T-cell (primary cell): ENCODE measurements at regions not wholly inside any gene's neighbourhood (a gene's known extent, or its start where the extent isn't known, plus 50 kb on each side); places are given as distances from the start of the nearest gene placed in this dataset.

Source experiments
- ATAC-seq, 4 experiments: fragments of 200-7000 bp in 3 of 4; fragments of 150-1000 bp in 1 of 4; cut with Tn5 transposase; replicated peaks in 1 of 4; 1 replicate in 3 of 4; 2 replicates in 1 of 4; pipeline ENCODE4 v1.10.0; 2021; ENCODE audit warnings: moderate library complexity in 3 of 4, mild to moderate bottlenecking in 2 of 4, moderate number of reproducible peaks in 1 of 4
- CTCF ChIA-PET, 2 donors: fragments of 300-600 bp; sonication (Branson Sonifier 250); formaldehyde crosslinking; loops; one replicate each; lab custom pipeline; 2022; ENCODE audit warnings: antibody characterized with exemption in 2 of 2; lab: Charles Lee
- POLR2A ChIA-PET, 2 donors: fragments of 300-600 bp; sonication (Branson Sonifier 250); formaldehyde crosslinking; loops; one replicate each; lab custom pipeline; 2022; ENCODE audit warnings: antibody characterized with exemption in 2 of 2; lab: Charles Lee
- DNase-seq, 35 experiments: peaks; one replicate each; pipeline versions ENCODE4 v3.0.0 to v3.0.0-alpha.2; 2013 to 2023
- H3K27ac ChIP-seq: one replicate; pipeline ENCODE4 v1.5.1; 2013; ENCODE audit warnings: low read length
- H3K27me3 ChIP-seq, 2 experiments: replicated peaks in 1 of 2; 1 replicate in 1 of 2; 2 replicates in 1 of 2; pipeline versions ENCODE4 v1.6.1 to v1.7.0; 2013; ENCODE audit warnings: low read length in 1 of 2, mixed read lengths in 1 of 2; ENCODE audit not compliant: control insufficient read depth in 2 of 2, insufficient read depth in 2 of 2; ENCODE audit errors: extremely low read depth in 1 of 2
- H3K36me3 ChIP-seq, 2 donors: 1 replicate in 1 of 2; 2 replicates in 1 of 2; pipeline versions ENCODE4 v1.6.1 to v1.7.0; 2013; ENCODE audit warnings: low read length in 1 of 2; ENCODE audit not compliant: control insufficient read depth in 2 of 2, insufficient read depth in 1 of 2; ENCODE audit errors: extremely low read depth in 1 of 2
- H3K4me1 ChIP-seq, 2 experiments: 1 replicate in 1 of 2; 2 replicates in 1 of 2; pipeline versions ENCODE4 v1.6.1 to v1.7.0; 2013; ENCODE audit warnings: low read length in 2 of 2, mixed read lengths in 1 of 2; ENCODE audit not compliant: insufficient read depth in 2 of 2, control insufficient read depth in 1 of 2; ENCODE audit errors: extremely low read depth in 1 of 2
- H3K4me3 ChIP-seq, 2 donors: 1 replicate in 1 of 2; 2 replicates in 1 of 2; pipeline versions ENCODE4 v1.5.1 to v1.7.0; 2013; ENCODE audit warnings: mild to moderate bottlenecking in 2 of 2, low read length in 1 of 2, moderate library complexity in 1 of 2; ENCODE audit not compliant: control insufficient read depth in 1 of 2; ENCODE audit errors: extremely low read depth in 1 of 2
- H3K9me3 ChIP-seq: 2 replicates; pipeline ENCODE4 v1.7.0; 2013
- H3K27ac Mint-ChIP-seq, 2 donors: one replicate each; pipeline ENCODE4 v1.8.0; 2020 to 2021; ENCODE audit warnings: mild to moderate bottlenecking in 2 of 2, mixed read lengths in 2 of 2
- H3K27me3 Mint-ChIP-seq, 2 donors: one replicate each; pipeline ENCODE4 v1.8.0; 2021 to 2022; ENCODE audit warnings: mixed read lengths in 2 of 2
- H3K36me3 Mint-ChIP-seq: one replicate; pipeline ENCODE4 v1.8.0; 2021; ENCODE audit warnings: mixed read lengths
- H3K4me1 Mint-ChIP-seq, 3 donors: one replicate each; pipeline ENCODE4 v1.8.0; 2020 to 2022; ENCODE audit warnings: mixed read lengths in 3 of 3, mild to moderate bottlenecking in 1 of 3
- H3K4me3 Mint-ChIP-seq, 3 donors: one replicate each; pipeline ENCODE4 v1.8.0; 2020 to 2022; ENCODE audit warnings: mild to moderate bottlenecking in 3 of 3, mixed read lengths in 3 of 3, moderate library complexity in 3 of 3
- H3K9me3 Mint-ChIP-seq, 3 donors: one replicate each; pipeline ENCODE4 v1.8.0; 2020 to 2022; ENCODE audit warnings: mixed read lengths in 3 of 3
- WGBS: methylation state at CpG from one replicate; pipeline ENCODE4 v1.1.5; 2013; ENCODE audit warnings: missing lambda C conversion rate; ENCODE audit not compliant: insufficient coverage; 5-methylcytosine and 5-hydroxymethylcytosine counted together

GRCh38 chr16:73387979-73388378 lies 340.1 kb upstream of the ZFHX3 start:
- no peak for ATAC-seq
- H3K9me3 ChIP-seq = no peaks in the 10 kb centered on the region
- peaks cover 0 to 4% (median 0%) of the 10 kb centered on the region in 3 donors for H3K9me3 Mint-ChIP-seq
- no peak for DNase-seq
- no peak overlapping the region for H3K4me3 ChIP-seq
- ChIA-PET CTCF (no interaction called here), POLR2A (no interaction called here)
- no peak overlapping the region for H3K27ac ChIP-seq
- H3K4me1 Mint-ChIP-seq = no peaks in the 10 kb centered on the region
- H3K36me3 Mint-ChIP-seq = no peaks in the 10 kb centered on the region
- no peaks in the 10 kb centered on the region for H3K4me1 ChIP-seq
- no peak overlapping the region for H3K4me3 Mint-ChIP-seq
- H3K27ac Mint-ChIP-seq = no peak overlapping the region
- H3K36me3 ChIP-seq = no peaks in the 10 kb centered on the region
- H3K27me3 ChIP-seq = no peaks in the 10 kb centered on the region
- H3K27me3 Mint-ChIP-seq = no peaks in the 10 kb centered on the region
- WGBS = 96% methylated on average over 3 of the region's 3 CpGs

- no peak overlapping the region for H3K4me3 ChIP-seq
- POLR2A ChIA-PET = no interaction called here
Observed at GRCh38 chr16:73385696-73386095, 337.8 kb upstream of the ZFHX3 start.

GRCh38 chr16:73384506-73385089 lies 336.7 kb upstream of the ZFHX3 start:
- DNase-seq (no peak), ATAC-seq (no peak)
- H3K4me1 ChIP-seq = no peaks in the 10 kb centered on the region
- WGBS = 79% methylated on average over 3 of the region's 5 CpGs
- Mint-ChIP-seq H3K36me3 (no peaks in the 10 kb centered on the region), H3K27me3 (no peaks in the 10 kb centered on the region), H3K4me1 (no peaks in the 10 kb centered on the region), H3K9me3 (peaks cover 0 to 4% (median 0%) of the 10 kb centered on the region in 3 donors), H3K4me3 (no peak overlapping the region), H3K27ac (no peak overlapping the region)
- CTCF ChIA-PET = no interaction called here
- POLR2A ChIA-PET = no interaction called here
- no peaks in the 10 kb centered on the region for H3K36me3 ChIP-seq
- H3K27ac ChIP-seq = no peak overlapping the region
- H3K27me3 ChIP-seq = no peaks in the 10 kb centered on the region
- no peak overlapping the region for H3K4me3 ChIP-seq
- no peaks in the 10 kb centered on the region for H3K9me3 ChIP-seq

More at GRCh38 chr16:73385696-73386095, 337.8 kb upstream of the ZFHX3 start:
- Mint-ChIP-seq H3K27me3 (no peaks in the 10 kb centered on the region), H3K27ac (no peak overlapping the region), H3K4me1 (no peaks in the 10 kb centered on the region), H3K9me3 (peaks cover 0 to 4% (median 0%) of the 10 kb centered on the region in 3 donors), H3K36me3 (no peaks in the 10 kb centered on the region), H3K4me3 (no peak overlapping the region)
- H3K4me1 ChIP-seq = no peaks in the 10 kb centered on the region
- no peaks in the 10 kb centered on the region for H3K9me3 ChIP-seq
- no peaks in the 10 kb centered on the region for H3K36me3 ChIP-seq
- CTCF ChIA-PET = no interaction called here
- ATAC-seq (no peak), DNase-seq (no peak)
- no peak overlapping the region for H3K27ac ChIP-seq
- WGBS = 72% methylated on average over 4 of the region's 5 CpGs
- H3K27me3 ChIP-seq = no peaks in the 10 kb centered on the region

- Histone ChIP-seq H3K9me3 (no peaks in the 10 kb centered on the region), H3K4me1 (no peaks in the 10 kb centered on the region), H3K27me3 (no peaks in the 10 kb centered on the region), H3K36me3 (no peaks in the 10 kb centered on the region), H3K27ac (no peak overlapping the region), H3K4me3 (no peak overlapping the region)
- ATAC-seq (no peak), DNase-seq (no peak)
- Mint-ChIP-seq H3K4me3 (no peak overlapping the region), H3K27ac (no peak overlapping the region), H3K4me1 (no peaks in the 10 kb centered on the region), H3K36me3 (no peaks in the 10 kb centered on the region), H3K9me3 (peaks cover 0 to 4% (median 0%) of the 10 kb centered on the region in 3 donors), H3K27me3 (no peaks in the 10 kb centered on the region)
- ChIA-PET POLR2A (no interaction called here), CTCF (no interaction called here)
- WGBS = 17% methylated on average over 1 of the region's 3 CpGs
Observed at GRCh38 chr16:73383988-73384365, 336.0 kb upstream of the ZFHX3 start.

GRCh38 chr16:73383195-73383987 lies 335.5 kb upstream of the ZFHX3 start:
- no peak overlapping the region for H3K27ac ChIP-seq
- H3K9me3 Mint-ChIP-seq = peaks cover 0 to 9% (median 4%) of the 10 kb centered on the region in 3 donors
- H3K27me3 ChIP-seq = no peaks in the 10 kb centered on the region
- H3K4me1 ChIP-seq = no peaks in the 10 kb centered on the region
- 89% methylated on average over 15 of the region's 21 CpGs for WGBS
- H3K36me3 ChIP-seq = no peaks in the 10 kb centered on the region
- CTCF ChIA-PET = no interaction called here
- ATAC-seq = no peak
- POLR2A ChIA-PET = no interaction called here
- H3K36me3 Mint-ChIP-seq = no peaks in the 10 kb centered on the region
- H3K4me3 Mint-ChIP-seq = no peak overlapping the region
- no peaks in the 10 kb centered on the region for H3K9me3 ChIP-seq
- no peak for DNase-seq
- no peak overlapping the region for H3K27ac Mint-ChIP-seq
- H3K4me1 Mint-ChIP-seq = no peaks in the 10 kb centered on the region
- no peak overlapping the region for H3K4me3 ChIP-seq
- no peaks in the 10 kb centered on the region for H3K27me3 Mint-ChIP-seq

GRCh38 chr16:73378471-73378870 lies 330.5 kb upstream of the ZFHX3 start:
- no peak for ATAC-seq
- H3K4me1 ChIP-seq = no peaks in the 10 kb centered on the region
- no peaks in the 10 kb centered on the region for H3K27me3 Mint-ChIP-seq
- ChIA-PET CTCF (no interaction called here), POLR2A (no interaction called here)
- no peaks in the 10 kb centered on the region for H3K36me3 ChIP-seq
- H3K9me3 Mint-ChIP-seq = peaks cover 0 to 7% (median 4%) of the 10 kb centered on the region in 3 donors
- no peaks in the 10 kb centered on the region for H3K36me3 Mint-ChIP-seq
- WGBS = 68% methylated on average over 2 of the region's 4 CpGs
- no peaks in the 10 kb centered on the region for H3K4me1 Mint-ChIP-seq
- no peaks in the 10 kb centered on the region for H3K9me3 ChIP-seq
- DNase-seq = no peak
- no peak overlapping the region for H3K27ac ChIP-seq
- no peaks in the 10 kb centered on the region for H3K27me3 ChIP-seq
- no peak overlapping the region for H3K4me3 ChIP-seq
- no peak overlapping the region for H3K4me3 Mint-ChIP-seq
- no peak overlapping the region for H3K27ac Mint-ChIP-seq
